Left lung (tissue), 4 donors: ENCODE measurements at regions not wholly inside any gene's neighbourhood (a gene's known extent, or its start where the extent isn't known, plus 50 kb on each side); places are given as distances from the start of the nearest gene placed in this dataset.

Experiments used
- ATAC-seq: fragments of 200-7000 bp; cut with Tn5 transposase; one replicate; pipeline ENCODE4 v1.9.1; 2020; ENCODE audit warnings: moderate library complexity
- DNase-seq, 4 donors: peaks; one replicate each; pipeline ENCODE4 v3.0.0-alpha.2; 2013 to 2020
- H3K27ac ChIP-seq, 2 donors: fragments of 200-600 bp; sonication (generic) in 1 of 2; one replicate each; pipeline versions ENCODE4 v1.5.0 to v1.8.0; 2020 to 2021
- H3K27me3 ChIP-seq, 2 donors: fragments of 200-600 bp; sonication (generic) in 1 of 2; one replicate each; pipeline versions ENCODE4 v1.5.0 to v1.8.0; 2020 to 2021
- H3K36me3 ChIP-seq, 2 donors: fragments of 200-600 bp; sonication (generic) in 1 of 2; one replicate each; pipeline versions ENCODE4 v1.5.0 to v1.8.0; 2020 to 2021
- H3K4me1 ChIP-seq, 2 donors: fragments of 200-600 bp; one replicate each; pipeline ENCODE4 v1.8.0; 2021
- H3K4me3 ChIP-seq, 2 donors: fragments of 200-600 bp; sonication (generic) in 1 of 2; one replicate each; pipeline versions ENCODE4 v1.5.0 to v1.8.0; 2020 to 2021; ENCODE audit warnings: mild to moderate bottlenecking in 1 of 2
- H3K9me3 ChIP-seq, 2 donors: fragments of 200-600 bp; sonication (generic) in 1 of 2; one replicate each; pipeline versions ENCODE4 v1.5.0 to v1.8.0; 2020 to 2021
- intact Hi-C, 2 donors: fragments of 100-400 bp; cut with DNase I; formaldehyde crosslinking; loops; one replicate each; pipeline versions ENCODE4 v1.11.2 to v1.14.2; 2022
- TF ChIP-seq, protein P1 (sequence below), 2 donors: fragments of 200-600 bp; sonication (generic) in 1 of 2; IDR thresholded peaks; one replicate each; pipeline versions ENCODE4 v1.5.0 to v1.8.0; 2021; ENCODE audit warnings: antibody characterized with exemption in 2 of 2
- donor health status: DM: no; HTN: yes; CAD: no.
- donor health status: DM: no; HTN: no; CAD: no.

DNA sequence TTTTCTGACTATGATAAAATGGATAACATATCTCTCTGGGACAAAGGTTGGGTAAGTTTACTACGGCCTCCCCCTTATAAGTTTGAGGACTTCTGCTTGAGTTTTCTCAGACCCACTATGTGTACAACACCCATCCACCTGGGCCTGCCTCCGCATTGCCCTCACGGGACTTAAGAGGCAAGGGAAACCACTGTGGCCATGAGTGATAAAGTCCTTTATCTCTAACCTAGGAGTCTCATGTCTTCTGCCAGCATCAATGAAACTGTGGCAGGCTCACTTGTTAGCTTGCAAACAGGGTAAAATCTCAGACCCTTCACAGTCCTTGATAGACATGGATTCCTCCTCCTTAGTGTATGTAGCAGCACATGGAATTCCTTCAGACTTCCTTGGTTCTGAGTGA lies 173.4 kb upstream of the MYLIP start:
- Histone ChIP-seq H3K27ac (no peak overlapping the region), H3K27me3 (no peaks in the 10 kb centered on the region), H3K4me1 (peaks cover 0 to 5% of the 10 kb centered on the region in 2 donors), H3K9me3 (no peaks in the 10 kb centered on the region), H3K4me3 (no peak overlapping the region), H3K36me3 (no peaks in the 10 kb centered on the region)
- TF ChIP-seq, protein P1, sequence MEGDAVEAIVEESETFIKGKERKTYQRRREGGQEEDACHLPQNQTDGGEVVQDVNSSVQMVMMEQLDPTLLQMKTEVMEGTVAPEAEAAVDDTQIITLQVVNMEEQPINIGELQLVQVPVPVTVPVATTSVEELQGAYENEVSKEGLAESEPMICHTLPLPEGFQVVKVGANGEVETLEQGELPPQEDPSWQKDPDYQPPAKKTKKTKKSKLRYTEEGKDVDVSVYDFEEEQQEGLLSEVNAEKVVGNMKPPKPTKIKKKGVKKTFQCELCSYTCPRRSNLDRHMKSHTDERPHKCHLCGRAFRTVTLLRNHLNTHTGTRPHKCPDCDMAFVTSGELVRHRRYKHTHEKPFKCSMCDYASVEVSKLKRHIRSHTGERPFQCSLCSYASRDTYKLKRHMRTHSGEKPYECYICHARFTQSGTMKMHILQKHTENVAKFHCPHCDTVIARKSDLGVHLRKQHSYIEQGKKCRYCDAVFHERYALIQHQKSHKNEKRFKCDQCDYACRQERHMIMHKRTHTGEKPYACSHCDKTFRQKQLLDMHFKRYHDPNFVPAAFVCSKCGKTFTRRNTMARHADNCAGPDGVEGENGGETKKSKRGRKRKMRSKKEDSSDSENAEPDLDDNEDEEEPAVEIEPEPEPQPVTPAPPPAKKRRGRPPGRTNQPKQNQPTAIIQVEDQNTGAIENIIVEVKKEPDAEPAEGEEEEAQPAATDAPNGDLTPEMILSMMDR (IDR thresholded peaks at IDR 0.05) = no peak
- DNase-seq (no peak), ATAC-seq (no peak)
- intact Hi-C loops = no loop called here

DNA sequence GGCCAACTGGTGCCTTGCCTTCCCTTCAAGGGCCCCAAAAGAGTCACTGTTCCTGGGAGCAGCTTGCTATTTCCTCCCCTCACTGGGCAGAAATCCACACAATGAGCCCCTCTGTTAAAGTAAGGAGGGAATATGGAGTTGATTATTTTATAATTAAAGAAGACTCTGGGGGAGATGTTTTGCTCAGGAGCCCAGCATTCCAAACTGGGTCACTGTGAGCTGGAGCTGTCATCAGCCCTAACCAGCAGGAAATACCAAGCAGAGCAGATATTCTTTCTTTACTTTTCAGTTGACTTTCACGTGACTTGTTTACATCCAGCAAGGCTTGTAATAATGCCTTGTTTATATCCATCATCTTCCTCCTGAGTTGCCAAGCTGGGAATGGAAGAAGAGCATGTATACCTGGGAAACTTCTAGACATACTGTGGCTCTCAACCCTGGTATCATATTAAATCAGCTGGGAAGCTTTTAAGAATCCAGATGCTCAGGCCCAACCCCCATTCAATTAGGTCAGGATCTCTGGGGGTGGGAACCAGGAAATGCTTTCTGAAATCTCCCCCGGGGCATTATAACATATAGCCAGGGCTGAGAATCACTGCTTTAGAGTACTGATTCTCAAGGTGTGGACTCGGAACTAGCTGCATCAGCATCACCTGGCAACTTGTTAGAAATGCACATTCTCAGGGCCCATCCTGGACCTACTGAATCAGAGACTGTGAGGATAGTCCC lies 175.6 kb upstream of the MYLIP start:
- intact Hi-C loops = no loop called here
- Histone ChIP-seq H3K9me3 (no peaks in the 10 kb centered on the region), H3K27me3 (no peaks in the 10 kb centered on the region), H3K4me3 (no peak overlapping the region), H3K4me1 (peaks cover 0 to 10% of the 10 kb centered on the region in 2 donors), H3K27ac (no peak overlapping the region), H3K36me3 (no peaks in the 10 kb centered on the region)
- TF ChIP-seq, protein P1 (IDR thresholded peaks at IDR 0.05) = no peak
- no peak for ATAC-seq
- no peak for DNase-seq

DNA sequence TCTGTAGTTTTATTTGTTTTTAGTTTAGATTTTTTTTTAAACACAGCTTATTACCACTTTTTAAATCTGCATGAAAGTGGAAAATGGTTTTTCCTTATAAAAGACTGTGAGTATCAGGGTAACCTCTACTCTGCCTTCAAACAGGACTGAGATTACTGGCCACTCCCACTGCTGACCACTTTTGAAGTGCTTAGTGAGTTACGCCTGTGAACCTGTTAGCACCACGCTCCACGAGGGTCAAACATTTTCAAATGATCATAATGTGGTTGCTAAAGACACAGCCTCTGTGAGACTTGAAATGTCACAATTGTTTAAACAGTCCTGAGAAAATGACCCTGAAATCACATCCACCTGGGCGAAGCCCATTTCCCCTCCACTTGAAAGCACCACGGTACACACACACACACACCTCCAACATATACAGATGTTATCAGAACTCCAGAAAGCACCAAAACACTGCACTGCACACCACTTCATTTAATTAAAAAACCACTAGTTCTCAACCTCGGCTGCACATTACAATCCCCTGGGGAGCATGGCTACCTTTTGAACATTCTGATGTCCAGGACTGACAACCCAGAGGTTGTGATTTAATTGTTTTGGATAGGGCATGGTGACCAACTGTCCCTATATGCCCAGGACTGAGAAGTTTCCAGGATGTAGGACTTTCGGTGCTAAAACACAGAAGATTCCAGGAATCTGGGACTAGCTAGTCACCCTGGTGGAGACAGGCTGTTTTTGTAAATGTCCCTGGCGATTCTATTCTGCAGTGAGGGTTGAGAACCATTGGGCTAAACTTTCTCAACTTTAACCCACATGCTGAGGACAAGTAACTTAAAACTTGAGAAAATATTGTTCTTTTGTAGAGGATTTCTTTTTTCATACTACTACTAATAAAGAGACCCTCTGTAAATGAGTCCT lies 176.4 kb upstream of the MYLIP start:
- intact Hi-C loops = no loop called here
- Histone ChIP-seq H3K4me1 (peaks cover 0 to 10% of the 10 kb centered on the region in 2 donors), H3K9me3 (no peaks in the 10 kb centered on the region), H3K36me3 (no peaks in the 10 kb centered on the region), H3K27me3 (no peaks in the 10 kb centered on the region), H3K27ac (no peak overlapping the region), H3K4me3 (no peak overlapping the region)
- TF ChIP-seq, protein P1 (IDR thresholded peaks at IDR 0.05) = no peak
- ATAC-seq = peak; percentile 36
- no peak for DNase-seq

DNA sequence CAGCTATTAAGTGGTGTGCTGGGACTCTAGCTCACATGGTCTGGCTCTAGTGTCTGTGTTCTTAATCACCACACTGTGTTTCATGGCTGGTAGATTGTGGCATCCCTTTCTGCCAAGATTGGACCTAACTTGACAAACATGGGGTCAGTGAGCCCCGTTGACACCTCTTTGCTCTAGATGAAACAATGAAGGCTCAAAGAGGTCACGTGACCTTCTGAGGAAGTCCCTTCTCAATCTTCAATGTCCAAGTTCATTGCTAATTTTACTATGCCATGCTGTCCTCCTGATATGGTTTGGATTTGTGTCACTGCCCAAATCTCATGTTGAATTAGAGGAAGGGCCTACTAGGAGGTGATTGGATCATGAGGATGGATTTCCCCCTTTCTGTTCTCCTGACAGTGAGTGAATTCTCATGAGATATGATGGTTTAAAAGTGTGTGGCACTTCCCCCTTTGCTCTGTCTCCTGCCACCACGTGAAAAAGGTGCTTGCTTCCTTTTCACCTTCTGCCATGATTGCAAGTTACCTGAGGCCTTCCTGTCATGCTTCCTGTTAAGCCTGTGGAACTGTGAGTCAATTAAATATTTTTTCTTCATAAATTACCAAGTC lies 177.8 kb upstream of the MYLIP start:
- Histone ChIP-seq H3K9me3 (no peaks in the 10 kb centered on the region), H3K27ac (no peak overlapping the region), H3K36me3 (no peaks in the 10 kb centered on the region), H3K27me3 (no peaks in the 10 kb centered on the region), H3K4me1 (peaks cover 0 to 4% of the 10 kb centered on the region in 2 donors), H3K4me3 (no peak overlapping the region)
- TF ChIP-seq, protein P1 (IDR thresholded peaks at IDR 0.05) = no peak
- intact Hi-C loops = no loop called here
- no peak for DNase-seq
- no peak for ATAC-seq

DNA sequence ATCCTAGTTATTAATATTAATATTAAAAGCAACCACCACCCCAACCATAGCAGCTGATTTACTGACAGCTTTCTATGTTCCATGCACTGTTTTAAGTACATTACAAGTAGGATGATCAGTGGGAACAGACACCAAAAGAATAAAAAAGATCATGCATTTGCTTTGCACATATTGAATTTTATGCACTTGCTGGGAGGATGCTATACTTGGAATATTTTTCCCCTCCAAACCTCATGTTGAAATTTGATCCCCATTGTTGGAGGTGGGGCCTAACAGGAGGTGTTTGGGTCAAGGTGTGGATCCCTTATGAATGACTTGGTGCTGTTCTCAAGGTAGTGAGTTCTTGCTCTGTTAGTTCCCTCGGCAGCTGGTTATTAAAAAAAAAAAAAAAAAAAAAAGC lies 178.9 kb upstream of the MYLIP start:
- ATAC-seq = no peak
- intact Hi-C loops = no loop called here
- TF ChIP-seq, protein P1 (IDR thresholded peaks at IDR 0.05) = no peak
- Histone ChIP-seq H3K27ac (no peak overlapping the region), H3K4me1 (peaks cover 0 to 4% of the 10 kb centered on the region in 2 donors), H3K36me3 (no peaks in the 10 kb centered on the region), H3K4me3 (no peak overlapping the region), H3K9me3 (no peaks in the 10 kb centered on the region), H3K27me3 (no peaks in the 10 kb centered on the region)
- DNase-seq = no peak
